Heart left ventricle (tissue), 16 donors: ENCODE measurements at regions not wholly inside any gene's neighbourhood (a gene's known extent, or its start where the extent isn't known, plus 50 kb on each side); places are given as distances from the start of the nearest gene placed in this dataset.
A peak's percentile ranks its signal among the peaks of the same experiment; 100 is the strongest.

Experiments used
- ATAC-seq, 4 donors: fragments of 200-7000 bp; cut with Tn5 transposase; one replicate each; pipeline ENCODE4 v1.9.1; 2020 to 2022; ENCODE audit warnings: moderate library complexity in 4 of 4, mild to moderate bottlenecking in 3 of 4, moderate number of reproducible peaks in 1 of 4
- DNase-seq, 5 donors: peaks; one replicate each; pipeline ENCODE4 v3.0.0-alpha.2; 2020
- H3K27ac ChIP-seq, 12 donors: fragments of 200-600 bp; sonication (generic) in 4 of 12; one replicate each; pipeline versions ENCODE4 v1.5.0 to v1.8.0; 2016 to 2022; ENCODE audit warnings: mild to moderate bottlenecking in 2 of 12
- H3K27me3 ChIP-seq, 9 donors: fragments of 200-600 bp; sonication (generic) in 2 of 9; one replicate each; pipeline versions ENCODE4 v1.5.1 to v1.8.0; 2016 to 2022; ENCODE audit warnings: mild to moderate bottlenecking in 3 of 9
- H3K36me3 ChIP-seq, 9 donors: fragments of 200-600 bp; sonication (generic) in 2 of 9; one replicate each; pipeline versions ENCODE4 v1.5.0 to v1.8.0; 2018 to 2022; ENCODE audit warnings: mild to moderate bottlenecking in 2 of 9
- H3K4me1 ChIP-seq, 12 donors: fragments of 200-600 bp; sonication (generic) in 4 of 12; one replicate each; pipeline versions ENCODE4 v1.5.0 to v1.8.0; 2016 to 2022; ENCODE audit warnings: mild to moderate bottlenecking in 3 of 12
- H3K4me3 ChIP-seq, 12 donors: fragments of 200-600 bp; sonication (generic) in 4 of 12; one replicate each; pipeline versions ENCODE4 v1.5.0 to v1.8.0; 2017 to 2022; ENCODE audit warnings: mild to moderate bottlenecking in 9 of 12, moderate library complexity in 4 of 12
- H3K9me3 ChIP-seq, 12 donors: fragments of 200-600 bp; sonication (generic) in 4 of 12; one replicate each; pipeline versions ENCODE4 v1.5.0 to v1.8.0; 2016 to 2022; ENCODE audit warnings: mild to moderate bottlenecking in 1 of 12
- POLR2A ChIP-seq, 2 donors: fragments of 450-650 bp; IDR thresholded peaks; one replicate each; pipeline ENCODE4 v1.6.1; 2017; ENCODE audit warnings: antibody characterized with exemption in 2 of 2, mild to moderate bottlenecking in 2 of 2, moderate library complexity in 2 of 2
- WGBS, 4 donors: extraction: QIAGEN DNeasy Blood & Tissue Kit in 2 of 4; methylation state at CpG; one replicate each; pipeline versions ENCODE4 v1.1.5 to v1.1.7; 2013 to 2018; 5-methylcytosine and 5-hydroxymethylcytosine counted together
- intact Hi-C, 10 donors: fragments of 100-400 bp; cut with DNase I; formaldehyde crosslinking; loops; one replicate each; pipeline versions ENCODE4 v1.11.1 to v1.14.2; 2022
- TF ChIP-seq, protein P1 (sequence below), 12 donors: fragments of 200-600 bp; sonication (generic) in 4 of 12; IDR thresholded peaks; one replicate each; pipeline versions ENCODE4 v1.5.0 to v1.8.0; 2018 to 2022; ENCODE audit warnings: antibody characterized with exemption in 12 of 12, mild to moderate bottlenecking in 5 of 12
- donor health status: ischemic (EF 13 %, LVEDD 7.1; RV severe dilation, severe dysfunction).
- donor health status: healthy with polysubstance abuse.
- donor health status: DM: no; HTN: yes; CAD: no.
- donor health status: DM: no; HTN: no; CAD: no.
- donor health status: ischemic (EF 25% LVEDD 6.9; RV normal size, moderate dysfunction).
- donor health status: ischemic (EF 25% LVEDD 5.7; RV mildly dilated, moderate dysfunction).
- donor health status: healthy.
- donor health status: DM: yes; HTN: yes; CAD: no.
- donor health status: ischemic (EF 35%, LVEDD 5.7; RV mildly dilated, moderate dysfunction).
- donor health status: nonischemic (EF 11% LVEDD 7.7; RV severe dilation, severe dysfunction).
- donor health status: DM: yes; HTN: yes; CAD: no.
- donor health status: PGD.
- donor health status: ischemic (EF 29% LVEDD 5.4; RV normal size, mild dysfunction).
- donor health status: nonischemic (EF 23%, LVEDD 6.1; RV moderate dilation, normal function).

DNA sequence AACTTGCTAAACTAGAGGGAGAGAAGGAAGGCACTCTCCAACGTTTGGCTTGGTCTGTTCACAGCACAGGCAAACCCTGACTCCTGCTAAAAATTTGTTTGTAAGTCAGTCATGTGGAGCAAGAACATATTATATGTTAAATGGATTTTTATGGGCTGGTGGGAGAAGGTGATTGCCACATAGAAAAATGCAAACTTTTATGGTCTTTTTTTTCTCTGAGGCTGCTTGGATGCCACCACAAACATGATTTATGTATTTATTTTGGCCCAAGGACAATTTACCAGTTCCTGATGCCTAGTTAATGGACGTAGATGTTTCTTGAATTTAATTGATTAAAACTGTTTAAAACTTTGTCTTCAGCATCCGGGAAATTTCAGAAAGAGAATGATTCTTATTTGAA lies 274.2 kb upstream of the MYOCD start:
- Histone ChIP-seq H3K27me3 (no peaks in the 10 kb centered on the region), H3K27ac (no peak overlapping the region), H3K4me3 (no peak overlapping the region), H3K36me3 (no peaks in the 10 kb centered on the region), H3K4me1 (no peaks in the 10 kb centered on the region), H3K9me3 (no peaks in the 10 kb centered on the region)
- WGBS, 4 donors: 56 to 65% (median 58%) methylated on average over 3 of the region's 3 CpGs
- no peak for ATAC-seq
- intact Hi-C loops: no loop called here
- TF ChIP-seq POLR2A (IDR thresholded peaks at IDR 0.05): no peak
- TF ChIP-seq, protein P1, sequence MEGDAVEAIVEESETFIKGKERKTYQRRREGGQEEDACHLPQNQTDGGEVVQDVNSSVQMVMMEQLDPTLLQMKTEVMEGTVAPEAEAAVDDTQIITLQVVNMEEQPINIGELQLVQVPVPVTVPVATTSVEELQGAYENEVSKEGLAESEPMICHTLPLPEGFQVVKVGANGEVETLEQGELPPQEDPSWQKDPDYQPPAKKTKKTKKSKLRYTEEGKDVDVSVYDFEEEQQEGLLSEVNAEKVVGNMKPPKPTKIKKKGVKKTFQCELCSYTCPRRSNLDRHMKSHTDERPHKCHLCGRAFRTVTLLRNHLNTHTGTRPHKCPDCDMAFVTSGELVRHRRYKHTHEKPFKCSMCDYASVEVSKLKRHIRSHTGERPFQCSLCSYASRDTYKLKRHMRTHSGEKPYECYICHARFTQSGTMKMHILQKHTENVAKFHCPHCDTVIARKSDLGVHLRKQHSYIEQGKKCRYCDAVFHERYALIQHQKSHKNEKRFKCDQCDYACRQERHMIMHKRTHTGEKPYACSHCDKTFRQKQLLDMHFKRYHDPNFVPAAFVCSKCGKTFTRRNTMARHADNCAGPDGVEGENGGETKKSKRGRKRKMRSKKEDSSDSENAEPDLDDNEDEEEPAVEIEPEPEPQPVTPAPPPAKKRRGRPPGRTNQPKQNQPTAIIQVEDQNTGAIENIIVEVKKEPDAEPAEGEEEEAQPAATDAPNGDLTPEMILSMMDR (IDR thresholded peaks at IDR 0.05): no peak
- no peak for DNase-seq

DNA sequence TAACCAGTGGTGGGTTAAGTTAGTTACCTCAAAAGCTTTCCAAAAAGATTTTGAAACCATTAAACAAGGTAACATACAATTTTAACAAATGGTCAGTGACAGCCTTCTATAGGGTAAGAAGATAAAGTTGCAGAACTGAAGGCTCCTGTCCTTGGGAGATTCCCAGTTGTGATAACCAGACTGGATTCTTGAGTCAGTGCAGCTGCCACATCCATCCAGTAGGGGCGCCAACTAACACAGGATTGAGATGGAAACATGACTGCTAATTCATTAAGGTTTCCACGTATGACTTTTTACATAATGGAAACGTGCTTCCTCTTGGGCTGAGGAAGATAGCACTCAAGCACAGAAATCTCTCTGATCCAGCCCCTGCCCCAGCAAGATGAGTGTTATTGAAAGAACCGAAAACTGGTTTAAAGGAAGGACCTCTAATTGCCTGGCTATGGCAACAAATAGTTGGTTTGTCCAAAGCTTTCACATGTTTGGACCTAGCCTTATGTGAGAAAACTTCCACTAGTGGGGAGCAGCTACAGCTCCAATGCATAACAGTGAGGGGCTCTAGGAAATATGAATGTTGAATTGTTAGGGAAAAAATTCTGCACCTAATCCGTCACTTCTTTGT lies 269.8 kb upstream of the MYOCD start:
- Histone ChIP-seq H3K27me3 (no peaks in the 10 kb centered on the region), H3K4me3 (no peak overlapping the region), H3K4me1 (no peaks in the 10 kb centered on the region), H3K36me3 (no peaks in the 10 kb centered on the region), H3K9me3 (no peaks in the 10 kb centered on the region), H3K27ac (no peak overlapping the region)
- ATAC-seq: no peak
- DNase-seq: no peak
- TF ChIP-seq, protein P1 (IDR thresholded peaks at IDR 0.05): peak in 10 of 12 donors; percentile 20 to 54 (median 37)
- TF ChIP-seq POLR2A (IDR thresholded peaks at IDR 0.05): no peak
- WGBS, 4 donors: 59 to 68% (median 62%) methylated on average over 5 of the region's 5 CpGs
- intact Hi-C loops: no loop called here

DNA sequence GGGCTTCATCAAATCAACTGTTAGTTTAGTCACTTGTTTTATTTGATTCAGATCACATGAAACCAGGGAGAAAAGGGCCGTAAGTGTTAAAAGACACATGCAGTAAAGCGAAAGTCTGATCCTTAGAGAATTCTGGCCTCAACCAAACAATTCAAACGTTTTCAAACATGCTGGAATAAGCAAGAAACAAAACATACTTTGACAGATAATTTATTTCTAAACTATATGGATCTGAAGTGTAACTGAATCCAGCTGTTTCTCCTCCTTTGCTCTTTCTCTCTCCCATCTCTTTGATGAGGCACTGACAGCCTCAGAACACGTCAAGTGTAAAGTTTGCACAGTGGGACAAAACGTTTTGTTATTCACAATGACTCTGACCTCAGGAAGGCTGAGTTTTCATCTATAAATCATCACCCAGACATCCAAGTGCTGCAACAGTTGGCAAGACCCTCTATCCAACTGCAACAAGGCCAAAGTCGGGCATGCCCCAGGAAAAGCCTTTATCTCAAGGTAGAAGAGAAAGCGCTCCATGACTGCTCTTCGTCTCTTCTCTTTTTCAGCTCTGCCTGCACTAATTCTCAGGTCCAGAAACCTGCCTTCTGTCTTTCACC lies 267.1 kb upstream of the MYOCD start:
- Histone ChIP-seq H3K27me3 (no peaks in the 10 kb centered on the region), H3K36me3 (no peaks in the 10 kb centered on the region), H3K4me1 (no peaks in the 10 kb centered on the region), H3K9me3 (no peaks in the 10 kb centered on the region), H3K4me3 (no peak overlapping the region), H3K27ac (peak overlapping the region in 1 of 12 donors; percentile 18)
- WGBS, 4 donors: 69 to 73% (median 71%) methylated on average over 8 of the region's 8 CpGs
- DNase-seq: no peak
- ATAC-seq: no peak
- TF ChIP-seq, protein P1 (IDR thresholded peaks at IDR 0.05): no peak
- intact Hi-C loops: no loop called here

DNA sequence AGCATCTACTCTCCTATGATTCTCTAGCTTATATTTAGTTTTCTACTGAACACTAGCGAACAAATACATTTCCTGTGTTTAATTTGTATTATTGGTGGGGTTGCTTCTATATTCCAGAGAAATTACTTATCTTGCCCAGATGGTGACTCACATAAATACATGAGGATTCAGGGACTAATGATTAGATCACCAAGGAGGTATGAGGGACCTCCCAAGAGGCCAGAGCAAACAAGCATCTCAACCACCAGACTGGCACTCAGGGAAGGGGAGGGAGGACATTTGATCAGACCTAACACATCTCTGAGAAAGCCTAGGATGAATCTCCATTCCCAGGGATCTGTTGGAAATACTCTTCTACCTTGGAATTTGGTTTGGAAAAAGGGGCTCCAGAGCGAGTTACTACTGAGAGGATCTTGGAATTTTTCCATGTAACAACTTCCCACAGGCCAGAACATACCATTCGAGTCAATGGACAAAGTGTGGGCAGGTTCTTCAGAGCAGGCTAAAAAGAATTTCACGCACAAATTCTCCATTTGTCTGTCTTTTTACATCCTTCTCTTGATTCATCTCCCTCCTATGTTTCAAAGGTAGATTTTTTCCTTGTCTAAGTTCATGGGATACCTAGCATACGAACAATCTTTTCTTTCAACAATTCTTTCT lies 262.6 kb upstream of the MYOCD start:
- no peaks in the 10 kb centered on the region for H3K9me3 ChIP-seq
- H3K4me1 ChIP-seq: peaks cover 0 to 6% (median 0%) of the 10 kb centered on the region in 12 donors
- TF ChIP-seq, protein P1 (IDR thresholded peaks at IDR 0.05): no peak
- TF ChIP-seq POLR2A (IDR thresholded peaks at IDR 0.05): no peak
- ATAC-seq: no peak
- H3K36me3 ChIP-seq: no peaks in the 10 kb centered on the region
- no peak for DNase-seq
- intact Hi-C loops: no loop called here
- 77 to 85% (median 81%) methylated on average over 5 of the region's 5 CpGs for whole genome bisulfite sequencing, 4 donors
- no peak overlapping the region for H3K4me3 ChIP-seq
- H3K27ac ChIP-seq: no peak overlapping the region
- no peaks in the 10 kb centered on the region for H3K27me3 ChIP-seq
